SK-N-SH (cell line): ENCODE measurements at regions not wholly inside any gene's neighbourhood (a gene's known extent, or its start where the extent isn't known, plus 50 kb on each side); places are given as distances from the start of the nearest gene placed in this dataset.

Source experiments
- CTCF ChIA-PET: fragments of 300-600, 350-600 bp; formaldehyde crosslinking; extraction: SDS; loops from one replicate; lab custom pipeline; 2021; lab: Yijun Ruan, JAX
- POLR2A ChIA-PET: fragments of 350-600 bp; sonication (Branson Sonifier 250); formaldehyde crosslinking; extraction: SDS; loops from one replicate; lab custom pipeline; 2020; ENCODE audit warnings: antibody characterized with exemption, inconsistent platforms; lab: Yijun Ruan, JAX
- DNase-seq: peaks from one replicate; pipeline ENCODE4 v3.0.0; 2012
- H2AFZ ChIP-seq: fragments of 200-600 bp; sonication (generic); 2 replicates; pipeline ENCODE4 v1.8.1; 2016; ENCODE audit warnings: antibody characterized with exemption, mild to moderate bottlenecking, low read depth
- H3F3A ChIP-seq: fragments of 200-600 bp; sonication (generic); replicated peaks from 2 replicates; pipeline ENCODE3; 2016; ENCODE audit warnings: antibody characterized with exemption, mild to moderate bottlenecking; ENCODE audit not compliant: insufficient read depth
- H3K27ac ChIP-seq, 2 experiments: fragments of 200-500 bp in 1 of 2; fragments of 200-600 bp in 1 of 2; sonication (Bioruptor generic) in 1 of 2; sonication (generic), shearing (Covaris generic) in 1 of 2; 2 replicates each; pipeline versions ENCODE4 v1.5.1 to v1.6.1; 2014 to 2016; ENCODE audit warnings: low read depth in 2 of 2, inconsistent platforms in 1 of 2, low read length in 1 of 2, mild to moderate bottlenecking in 1 of 2, mixed read lengths in 1 of 2
- H3K27me3 ChIP-seq: fragments of 200-600 bp; sonication (generic), shearing (Covaris generic); 2 replicates; pipeline ENCODE4 v1.6.1; 2016; ENCODE audit warnings: mixed run types; ENCODE audit not compliant: insufficient read depth
- H3K36me3 ChIP-seq, 2 experiments: fragments of 200-500 bp in 1 of 2; fragments of 200-600 bp in 1 of 2; sonication (Bioruptor generic) in 1 of 2; sonication (generic) in 1 of 2; replicated peaks in 1 of 2; 2 replicates each; pipeline versions ENCODE3 to v1.5.1; 2014 to 2016; ENCODE audit warnings: low read length in 1 of 2, mild to moderate bottlenecking in 1 of 2; ENCODE audit not compliant: insufficient read depth in 2 of 2, control insufficient read depth in 1 of 2
- H3K4me1 ChIP-seq, 2 experiments: fragments of 200-500 bp in 1 of 2; fragments of 200-600 bp in 1 of 2; sonication (Bioruptor generic) in 1 of 2; sonication (generic), shearing (Covaris generic) in 1 of 2; 2 replicates each; pipeline versions ENCODE4 v1.5.1 to v1.6.1; 2014 to 2016; ENCODE audit warnings: low read depth in 1 of 2, low read length in 1 of 2, mixed run types in 1 of 2; ENCODE audit not compliant: insufficient read depth in 2 of 2, control insufficient read depth in 1 of 2
- H3K4me2 ChIP-seq: fragments of 200-600 bp; sonication (generic), shearing (Covaris generic); 2 replicates; pipeline ENCODE4 v1.6.1; 2017; ENCODE audit warnings: mixed run types
- H3K4me3 ChIP-seq, 2 experiments: fragments of 200-500 bp in 1 of 2; fragments of 200-600 bp in 1 of 2; sonication (Bioruptor generic) in 1 of 2; sonication (generic), shearing (Covaris generic) in 1 of 2; 2 replicates each; pipeline versions ENCODE4 v1.5.1 to v1.8.1; 2014 to 2016; ENCODE audit warnings: low read depth in 2 of 2, inconsistent platforms in 1 of 2, low read length in 1 of 2, mild to moderate bottlenecking in 1 of 2, mixed read lengths in 1 of 2, moderate library complexity in 1 of 2
- H3K79me2 ChIP-seq: fragments of 200-600 bp; sonication (generic); 2 replicates; pipeline ENCODE4 v1.8.1; 2017; ENCODE audit warnings: mild to moderate bottlenecking; ENCODE audit not compliant: insufficient read depth
- H3K9ac ChIP-seq: fragments of 200-600 bp; sonication (generic); 2 replicates; pipeline ENCODE4 v1.6.1; 2017; ENCODE audit warnings: mixed run types
- H3K9me2 ChIP-seq: fragments of 200-600 bp; sonication (generic); 2 replicates; pipeline ENCODE4 v1.6.1; 2017; ENCODE audit warnings: mixed run types
- H3K9me3 ChIP-seq: fragments of 200-600 bp; sonication (generic); 2 replicates; pipeline ENCODE4 v1.6.1; 2017; ENCODE audit warnings: mixed run types, mild to moderate bottlenecking, moderate library complexity
- H4K20me1 ChIP-seq: fragments of 200-600 bp; sonication (generic); 2 replicates; pipeline ENCODE4 v1.6.1; 2017; ENCODE audit warnings: mild to moderate bottlenecking, mixed run types; ENCODE audit not compliant: insufficient read depth
- EP300 ChIP-seq, 2 experiments: IDR thresholded peaks; 2 replicates each; pipeline versions ENCODE4 v1.4.0 to v1.6.1; 2012; ENCODE audit warnings: borderline replicate concordance in 1 of 2, low read depth in 1 of 2, low read length in 1 of 2
- GATA2 ChIP-seq: sonication (generic); formaldehyde crosslinking; IDR thresholded peaks from 2 replicates; pipeline ENCODE4 v1.5.0; 2020; ENCODE audit warnings: mild to moderate bottlenecking, missing genetic modification reagents
- PBX3 ChIP-seq: IDR thresholded peaks from 2 replicates; pipeline ENCODE4; 2012
- RAD21 ChIP-seq: IDR thresholded peaks from 2 replicates; pipeline ENCODE4 v1.6.1; 2012; ENCODE audit warnings: mild to moderate bottlenecking, low read length
- RCOR1 ChIP-seq: fragments of 150-350 bp; IDR thresholded peaks from 2 replicates; pipeline ENCODE4 v1.6.1; 2017; ENCODE audit warnings: antibody characterized with exemption, low read length
- RFX5 ChIP-seq: IDR thresholded peaks from 2 replicates; pipeline ENCODE4 v1.6.1; 2012; ENCODE audit warnings: mild to moderate bottlenecking, improper control_type of control experiment, low read length
- RXRA ChIP-seq: IDR thresholded peaks from 2 replicates; pipeline ENCODE4 v1.4.0; 2012; ENCODE audit warnings: low read depth, mild to moderate bottlenecking, borderline replicate concordance
- TCF12 ChIP-seq: IDR thresholded peaks from 2 replicates; pipeline ENCODE4 v1.4.0; 2012
- TEAD4 ChIP-seq: IDR thresholded peaks from 2 replicates; pipeline ENCODE4 v1.4.0; 2012; ENCODE audit warnings: mild to moderate bottlenecking, borderline replicate concordance; ENCODE audit not compliant: insufficient read depth
- WGBS: methylation state at CpG from one replicate; pipeline ENCODE4 v1.1.6; 2017; ENCODE audit warnings: low lambda C conversion rate; 5-methylcytosine and 5-hydroxymethylcytosine counted together
- TF ChIP-seq, protein P1 (sequence below): fragments of 200-600 bp; sonication (generic); IDR thresholded peaks from 2 replicates; pipeline ENCODE4 v1.6.1; 2017; ENCODE audit warnings: antibody characterized with exemption, mild to moderate bottlenecking, moderate library complexity

DNA sequence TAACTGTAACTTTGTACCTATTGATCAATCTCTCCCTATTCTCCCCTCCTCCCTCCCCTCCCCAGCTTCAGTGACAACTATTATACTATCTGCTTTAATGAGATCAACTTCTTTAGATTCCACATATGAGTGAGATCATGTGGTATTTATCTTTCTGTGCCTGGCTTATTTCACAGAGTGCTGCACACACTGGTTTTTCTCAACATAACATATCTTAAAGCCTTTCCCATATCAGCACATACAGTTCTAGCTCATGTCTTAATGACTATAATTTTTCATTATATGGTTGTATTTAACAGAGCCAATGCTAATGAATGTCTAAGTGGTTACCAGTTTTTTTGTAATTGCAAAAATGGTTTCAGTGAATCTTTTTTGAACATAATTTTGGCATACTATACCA lies 340.3 kb upstream of the DDI1 start:
- Histone ChIP-seq H3K9ac (no peak overlapping the region), H3K27me3 (no peaks in the 10 kb centered on the region), H2AFZ (no peak overlapping the region), H3K4me2 (no peak overlapping the region), H3F3A (peaks cover 4% of the 10 kb centered on the region), H3K9me3 (no peaks in the 10 kb centered on the region), H3K79me2 (no peaks in the 10 kb centered on the region), H3K9me2 (no peaks in the 10 kb centered on the region), H3K36me3 (no peaks in the 10 kb centered on the region), H3K4me3 (no peak overlapping the region), H3K27ac (peak overlapping the region in 1 of 2 experiments; percentile 47; a peak in 1 of 4 replicates), H3K4me1 (peaks cover 4 to 5% of the 10 kb centered on the region in 2 experiments; a peak in 3 of 4 replicates), H4K20me1 (no peaks in the 10 kb centered on the region)
- no peak for TF ChIP-seq RXRA
- no peak for TF ChIP-seq RFX5
- TF ChIP-seq TCF12, result peak; percentile 73
- TF ChIP-seq EP300 (IDR thresholded peaks at IDR 0.05; ENCODE audit: borderline replicate concordance in 1 of 2, low read depth in 1 of 2, low read length in 1 of 2), result peak in 1 of 2 experiments; percentile 74; a peak in 2 of 4 replicates
- TF ChIP-seq RCOR1, result peak; percentile 64; the same call in 1 of the 2 replicates
- peak; percentile 83 for TF ChIP-seq GATA2 (CRISPR knock-in tag)
- TF ChIP-seq TEAD4, result 0 out of 2 replicates have a peak, but pooled peaks have one; percentile 19
- peak; percentile 4; the same call in 1 of the 2 replicates for TF ChIP-seq PBX3
- no peak for TF ChIP-seq RAD21
- ChIA-PET POLR2A (no interaction called here), CTCF (interaction anchor here (1.2 to 1.7 kb wide), 3 partner anchors 14 to 37 kb away, joined by 3 to 12 read pairs (median 4); no protein-coding TSS in a partner anchor)
- DNase-seq, result peak; percentile 11

DNA sequence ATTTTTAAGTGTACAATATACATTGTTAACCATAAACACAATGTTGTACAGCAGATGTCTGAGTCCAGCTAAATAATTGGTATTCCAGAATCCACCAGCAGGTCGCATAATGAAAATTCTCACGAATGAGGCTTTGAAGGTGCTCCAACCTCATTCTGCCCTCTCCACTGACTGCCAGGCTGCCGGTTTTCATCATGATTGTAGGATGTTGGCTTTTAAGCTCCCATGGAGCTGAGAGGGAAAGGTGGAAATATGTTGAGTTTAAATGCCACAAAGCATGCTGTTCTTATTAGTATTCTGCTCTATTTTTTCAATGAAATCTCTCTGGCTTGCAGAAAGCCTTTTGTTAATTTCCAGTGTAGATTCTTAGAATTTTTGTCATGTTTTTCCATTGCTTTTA lies 337.2 kb upstream of the DDI1 start:
- CTCF ChIA-PET, result interaction anchor here (1.3 kb wide), 1 partner anchor 16 kb away, joined by 3 read pairs; no protein-coding TSS in a partner anchor
- TF ChIP-seq TEAD4, result no peak
- TF ChIP-seq, protein P1, sequence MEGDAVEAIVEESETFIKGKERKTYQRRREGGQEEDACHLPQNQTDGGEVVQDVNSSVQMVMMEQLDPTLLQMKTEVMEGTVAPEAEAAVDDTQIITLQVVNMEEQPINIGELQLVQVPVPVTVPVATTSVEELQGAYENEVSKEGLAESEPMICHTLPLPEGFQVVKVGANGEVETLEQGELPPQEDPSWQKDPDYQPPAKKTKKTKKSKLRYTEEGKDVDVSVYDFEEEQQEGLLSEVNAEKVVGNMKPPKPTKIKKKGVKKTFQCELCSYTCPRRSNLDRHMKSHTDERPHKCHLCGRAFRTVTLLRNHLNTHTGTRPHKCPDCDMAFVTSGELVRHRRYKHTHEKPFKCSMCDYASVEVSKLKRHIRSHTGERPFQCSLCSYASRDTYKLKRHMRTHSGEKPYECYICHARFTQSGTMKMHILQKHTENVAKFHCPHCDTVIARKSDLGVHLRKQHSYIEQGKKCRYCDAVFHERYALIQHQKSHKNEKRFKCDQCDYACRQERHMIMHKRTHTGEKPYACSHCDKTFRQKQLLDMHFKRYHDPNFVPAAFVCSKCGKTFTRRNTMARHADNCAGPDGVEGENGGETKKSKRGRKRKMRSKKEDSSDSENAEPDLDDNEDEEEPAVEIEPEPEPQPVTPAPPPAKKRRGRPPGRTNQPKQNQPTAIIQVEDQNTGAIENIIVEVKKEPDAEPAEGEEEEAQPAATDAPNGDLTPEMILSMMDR, result 0 out of 2 replicates have a peak, but pooled peaks have one; percentile 15
- WGBS, result 85% methylated on average over 3 of the region's 3 CpGs

More for the DNA sequence above, 337.2 kb upstream of the DDI1 start:
- Histone ChIP-seq H3K36me3 (no peaks in the 10 kb centered on the region), H3K79me2 (no peaks in the 10 kb centered on the region), H2AFZ (no peak overlapping the region), H3K4me3 (no peak overlapping the region), H3K9me3 (no peaks in the 10 kb centered on the region), H3K27me3 (no peaks in the 10 kb centered on the region), H3K9ac (no peak overlapping the region), H3F3A (peaks cover 4% of the 10 kb centered on the region), H3K9me2 (no peaks in the 10 kb centered on the region), H3K27ac (no peak overlapping the region; a peak in 1 of 4 replicates), H4K20me1 (no peaks in the 10 kb centered on the region), H3K4me2 (no peak overlapping the region), H3K4me1 (peaks cover 7 to 9% of the 10 kb centered on the region in 2 experiments; a peak in 3 of 4 replicates)
- POLR2A ChIA-PET, result no interaction called here
- no peak for DNase-seq
